ENCODE measurements at regions not wholly inside any gene's neighbourhood (a gene's known extent, or its start where the extent isn't known, plus 50 kb on each side); places are given as distances from the start of the nearest gene placed in this dataset.

DNA sequence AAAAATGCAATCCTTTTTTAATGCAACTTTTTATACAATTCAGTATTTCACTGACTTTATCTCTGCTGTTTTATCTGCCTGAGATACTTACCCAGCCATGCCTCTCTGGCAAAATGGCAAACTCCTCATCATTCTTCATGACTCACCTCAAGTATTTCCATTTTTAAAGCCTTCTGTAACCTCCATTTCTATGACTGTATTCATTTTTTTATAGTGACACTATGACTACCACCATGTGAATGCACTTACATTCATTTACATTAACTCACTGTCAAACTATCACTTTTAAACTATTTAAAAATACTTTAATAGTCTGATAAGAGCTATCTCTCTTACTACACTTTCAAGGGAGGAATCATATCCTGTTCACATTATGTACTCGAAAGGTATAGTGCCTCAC is 99.4 kb upstream of the SCN7A start:
- no peaks in the 10 kb centered on the region for H3K36me3 ChIP-seq (ENCODE audit: insufficient read depth, low read length)
- no peak overlapping the region for H3K27ac ChIP-seq (ENCODE audit: low read length)
- no peak overlapping the region for H3K4me2 ChIP-seq (ENCODE audit: insufficient read depth, low read length)
- TF ChIP-seq EZH2 (IDR thresholded peaks at IDR 0.05; ENCODE audit: borderline replicate concordance, low read depth, low read length, severe bottlenecking): no peak
- TF ChIP-seq, protein P1, sequence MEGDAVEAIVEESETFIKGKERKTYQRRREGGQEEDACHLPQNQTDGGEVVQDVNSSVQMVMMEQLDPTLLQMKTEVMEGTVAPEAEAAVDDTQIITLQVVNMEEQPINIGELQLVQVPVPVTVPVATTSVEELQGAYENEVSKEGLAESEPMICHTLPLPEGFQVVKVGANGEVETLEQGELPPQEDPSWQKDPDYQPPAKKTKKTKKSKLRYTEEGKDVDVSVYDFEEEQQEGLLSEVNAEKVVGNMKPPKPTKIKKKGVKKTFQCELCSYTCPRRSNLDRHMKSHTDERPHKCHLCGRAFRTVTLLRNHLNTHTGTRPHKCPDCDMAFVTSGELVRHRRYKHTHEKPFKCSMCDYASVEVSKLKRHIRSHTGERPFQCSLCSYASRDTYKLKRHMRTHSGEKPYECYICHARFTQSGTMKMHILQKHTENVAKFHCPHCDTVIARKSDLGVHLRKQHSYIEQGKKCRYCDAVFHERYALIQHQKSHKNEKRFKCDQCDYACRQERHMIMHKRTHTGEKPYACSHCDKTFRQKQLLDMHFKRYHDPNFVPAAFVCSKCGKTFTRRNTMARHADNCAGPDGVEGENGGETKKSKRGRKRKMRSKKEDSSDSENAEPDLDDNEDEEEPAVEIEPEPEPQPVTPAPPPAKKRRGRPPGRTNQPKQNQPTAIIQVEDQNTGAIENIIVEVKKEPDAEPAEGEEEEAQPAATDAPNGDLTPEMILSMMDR (IDR thresholded peaks at IDR 0.05; ENCODE audit: borderline replicate concordance, extremely low read depth, low read length, poor library complexity, severe bottlenecking): no peak
- H3K27me3 ChIP-seq (ENCODE audit: insufficient read depth, low read length, poor library complexity): no peaks in the 10 kb centered on the region
- no peak overlapping the region for H3K9ac ChIP-seq (ENCODE audit: low read depth, low read length)
- no peak overlapping the region for H3K4me3 ChIP-seq (ENCODE audit: low read depth in 1 of 2, low read length in 2 of 2)
- no peak for ATAC-seq (ENCODE audit: insufficient read depth, low read depth)
- DNase-seq: no peak
- peaks cover 6% of the 10 kb centered on the region for H3K9me3 ChIP-seq (ENCODE audit: insufficient read depth, low read length, severe bottlenecking)
- no peak overlapping the region for H2AFZ ChIP-seq (ENCODE audit: low read depth, low read length)
- H3K4me1 ChIP-seq (ENCODE audit: insufficient read depth, low read length): no peaks in the 10 kb centered on the region
- H4K20me1 ChIP-seq (ENCODE audit: insufficient read depth, low read length): no peaks in the 10 kb centered on the region
- H3K79me2 ChIP-seq (ENCODE audit: insufficient read depth, low read length): no peaks in the 10 kb centered on the region

DNA sequence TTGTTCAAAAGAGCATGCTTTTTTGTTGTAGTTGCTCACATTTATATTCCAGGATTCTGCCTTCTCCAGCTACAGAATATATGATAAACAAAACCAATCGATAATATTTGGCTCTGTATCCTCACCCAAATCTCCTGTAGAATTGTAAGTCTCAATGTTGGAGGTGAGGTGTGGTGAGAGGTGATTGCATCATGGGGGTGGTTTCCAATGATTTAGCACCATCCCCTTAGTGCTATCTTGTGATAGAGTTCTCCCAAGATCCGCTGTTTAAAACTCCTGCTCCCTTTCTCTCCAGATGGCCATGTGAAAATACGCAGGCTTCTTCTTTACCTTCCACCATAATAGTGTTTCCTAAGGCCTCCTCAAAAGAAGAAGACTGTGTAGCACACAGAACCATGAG is 98.7 kb upstream of the SCN7A start:
- no peaks in the 10 kb centered on the region for H3K36me3 ChIP-seq (ENCODE audit: insufficient read depth, low read length)
- DNase-seq (no peak), ATAC-seq (ENCODE audit: insufficient read depth, low read depth) (no peak)
- no peak overlapping the region for H3K4me3 ChIP-seq (ENCODE audit: low read depth in 1 of 2, low read length in 2 of 2)
- no peak overlapping the region for H3K27ac ChIP-seq (ENCODE audit: low read length)
- H3K4me2 ChIP-seq (ENCODE audit: insufficient read depth, low read length): no peak overlapping the region
- no peak overlapping the region for H2AFZ ChIP-seq (ENCODE audit: low read depth, low read length)
- no peaks in the 10 kb centered on the region for H3K79me2 ChIP-seq (ENCODE audit: insufficient read depth, low read length)
- H3K9me3 ChIP-seq (ENCODE audit: insufficient read depth, low read length, severe bottlenecking): peaks cover 3% of the 10 kb centered on the region
- no peaks in the 10 kb centered on the region for H3K27me3 ChIP-seq (ENCODE audit: insufficient read depth, low read length, poor library complexity)
- no peak overlapping the region for H3K9ac ChIP-seq (ENCODE audit: low read depth, low read length)
- no peaks in the 10 kb centered on the region for H3K4me1 ChIP-seq (ENCODE audit: insufficient read depth, low read length)
- no peaks in the 10 kb centered on the region for H4K20me1 ChIP-seq (ENCODE audit: insufficient read depth, low read length)
- no peak for TF ChIP-seq EZH2 (IDR thresholded peaks at IDR 0.05; ENCODE audit: borderline replicate concordance, low read depth, low read length, severe bottlenecking)
- TF ChIP-seq, protein P1 (IDR thresholded peaks at IDR 0.05; ENCODE audit: borderline replicate concordance, extremely low read depth, low read length, poor library complexity, severe bottlenecking): no peak

DNA sequence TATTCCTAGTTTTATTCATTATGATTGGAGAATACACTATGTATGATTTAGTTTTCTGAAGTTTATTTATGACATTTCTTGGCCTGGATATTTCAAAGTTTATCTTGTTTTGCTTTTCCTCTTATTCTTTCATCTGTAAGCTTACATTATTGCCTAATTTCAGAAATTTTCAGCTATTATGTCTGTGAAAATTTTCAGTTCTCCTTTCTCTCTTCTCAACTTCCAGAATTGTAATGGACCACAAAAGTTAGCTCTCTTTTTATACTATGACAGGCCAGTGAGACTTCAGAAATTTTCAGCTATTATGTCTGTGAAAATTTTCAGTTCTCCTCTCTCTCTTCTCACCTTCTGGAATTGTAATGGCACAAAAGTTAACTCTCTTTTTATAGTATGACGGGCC is 97.2 kb upstream of the SCN7A start:
- Histone ChIP-seq H3K27ac (ENCODE audit: low read length) (no peak overlapping the region), H3K27me3 (ENCODE audit: insufficient read depth, low read length, poor library complexity) (no peaks in the 10 kb centered on the region), H3K36me3 (ENCODE audit: insufficient read depth, low read length) (no peaks in the 10 kb centered on the region), H3K9ac (ENCODE audit: low read depth, low read length) (no peak overlapping the region), H3K9me3 (ENCODE audit: insufficient read depth, low read length, severe bottlenecking) (no peaks in the 10 kb centered on the region), H4K20me1 (ENCODE audit: insufficient read depth, low read length) (no peaks in the 10 kb centered on the region), H2AFZ (ENCODE audit: low read depth, low read length) (no peak overlapping the region), H3K4me2 (ENCODE audit: insufficient read depth, low read length) (no peak overlapping the region), H3K79me2 (ENCODE audit: insufficient read depth, low read length) (no peaks in the 10 kb centered on the region), H3K4me1 (ENCODE audit: insufficient read depth, low read length) (no peaks in the 10 kb centered on the region), H3K4me3 (ENCODE audit: low read depth in 1 of 2, low read length in 2 of 2) (no peak overlapping the region)
- ATAC-seq (ENCODE audit: insufficient read depth, low read depth) (no peak), DNase-seq (no peak)
- no peak for TF ChIP-seq EZH2 (IDR thresholded peaks at IDR 0.05; ENCODE audit: borderline replicate concordance, low read depth, low read length, severe bottlenecking)
- TF ChIP-seq, protein P1 (IDR thresholded peaks at IDR 0.05; ENCODE audit: borderline replicate concordance, extremely low read depth, low read length, poor library complexity, severe bottlenecking): no peak

DNA sequence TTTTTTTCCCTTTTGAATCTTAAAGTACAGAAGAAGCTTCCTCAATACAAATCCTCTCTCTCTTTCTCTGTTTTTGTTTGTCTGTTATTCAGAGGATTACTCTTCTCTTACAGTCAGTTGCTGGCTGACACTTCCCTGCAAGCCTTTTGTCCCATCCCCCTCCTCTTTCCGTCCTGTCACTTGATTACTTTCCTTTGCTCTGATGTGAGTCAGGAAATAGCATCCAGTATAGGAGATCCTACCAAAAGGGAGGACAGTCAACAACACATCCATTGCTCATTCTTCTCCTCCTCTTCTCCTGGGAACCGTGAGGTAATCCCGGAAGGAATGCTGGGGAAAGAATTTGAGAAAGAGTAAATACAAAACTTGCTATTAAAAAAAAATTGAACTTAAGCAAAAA is 79.3 kb upstream of the SCN7A start:
- Histone ChIP-seq H3K79me2 (ENCODE audit: insufficient read depth, low read length) (no peaks in the 10 kb centered on the region), H3K36me3 (ENCODE audit: insufficient read depth, low read length) (no peaks in the 10 kb centered on the region), H3K4me1 (ENCODE audit: insufficient read depth, low read length) (no peaks in the 10 kb centered on the region), H3K9ac (ENCODE audit: low read depth, low read length) (no peak overlapping the region), H3K4me3 (ENCODE audit: low read depth in 1 of 2, low read length in 2 of 2) (no peak overlapping the region), H3K27ac (ENCODE audit: low read length) (no peak overlapping the region), H2AFZ (ENCODE audit: low read depth, low read length) (no peak overlapping the region), H3K4me2 (ENCODE audit: insufficient read depth, low read length) (no peak overlapping the region), H4K20me1 (ENCODE audit: insufficient read depth, low read length) (no peaks in the 10 kb centered on the region), H3K9me3 (ENCODE audit: insufficient read depth, low read length, severe bottlenecking) (no peaks in the 10 kb centered on the region), H3K27me3 (ENCODE audit: insufficient read depth, low read length, poor library complexity) (no peaks in the 10 kb centered on the region)
- TF ChIP-seq, protein P1 (IDR thresholded peaks at IDR 0.05; ENCODE audit: borderline replicate concordance, extremely low read depth, low read length, poor library complexity, severe bottlenecking): no peak
- no peak for TF ChIP-seq EZH2 (IDR thresholded peaks at IDR 0.05; ENCODE audit: borderline replicate concordance, low read depth, low read length, severe bottlenecking)
- ATAC-seq (ENCODE audit: insufficient read depth, low read depth) (no peak), DNase-seq (no peak)
